PC-9 (cell line): ENCODE measurements at regions not wholly inside any gene's neighbourhood (a gene's known extent, or its start where the extent isn't known, plus 50 kb on each side); places are given as distances from the start of the nearest gene placed in this dataset.

Experiments
- BruUV-seq: library from RNA; stranded (reverse); fragments of 400-500 nt; replicated peaks from 2 replicates; lab custom pipeline; 2021; lab: Mats Ljungman, UMichigan
- CTCF ChIA-PET: fragments of 300-600 bp; sonication (Branson Sonifier 250); formaldehyde crosslinking; loops from one replicate; lab custom pipeline; 2022; ENCODE audit warnings: antibody characterized with exemption; lab: Charles Lee
- POLR2A ChIA-PET: fragments of 300-600 bp; sonication (Branson Sonifier 250); formaldehyde crosslinking; loops from one replicate; lab custom pipeline; 2022; ENCODE audit warnings: antibody characterized with exemption; ENCODE audit not compliant: unreplicated experiment; lab: Charles Lee
- DNase-seq, 2 experiments: peaks; one replicate each; pipeline versions ENCODE4 v3.0.0 to v3.0.0-alpha.2; 2015 to 2022; ENCODE audit warnings: mixed read lengths in 1 of 2
- H2AFZ ChIP-seq: fragments of 200-600 bp; sonication (generic); 2 replicates; pipeline ENCODE4 v1.8.1; 2017; ENCODE audit warnings: antibody characterized with exemption
- H3F3A ChIP-seq: fragments of 200-600 bp; sonication (generic); 2 replicates; pipeline ENCODE4 v1.8.1; 2017; ENCODE audit warnings: antibody characterized with exemption, mild to moderate bottlenecking, low read depth; ENCODE audit not compliant: insufficient read depth
- H3K27ac ChIP-seq: fragments of 200-600 bp; sonication (generic); 2 replicates; pipeline ENCODE4 v1.6.1; 2016; ENCODE audit warnings: mixed run types
- H3K27me3 ChIP-seq: fragments of 200-600 bp; sonication (generic); 2 replicates; pipeline ENCODE4 v1.6.1; 2016; ENCODE audit warnings: low read depth, mixed run types; ENCODE audit not compliant: insufficient read depth
- H3K36me3 ChIP-seq: fragments of 200-600 bp; sonication (generic); 2 replicates; pipeline ENCODE4 v1.6.1; 2016; ENCODE audit warnings: low read depth, mixed run types
- H3K4me1 ChIP-seq: fragments of 200-600 bp; sonication (generic); replicated peaks from 2 replicates; pipeline ENCODE4 v1.6.1; 2016; ENCODE audit warnings: mixed run types; ENCODE audit not compliant: insufficient read depth
- H3K4me2 ChIP-seq: fragments of 200-600 bp; sonication (generic); 2 replicates; pipeline ENCODE4 v1.6.1; 2017; ENCODE audit warnings: mixed run types
- H3K4me3 ChIP-seq: fragments of 200-600 bp; sonication (generic); 2 replicates; pipeline ENCODE4 v1.6.1; 2016; ENCODE audit warnings: mixed run types
- H3K79me2 ChIP-seq: fragments of 200-600 bp; sonication (generic); 2 replicates; pipeline ENCODE4 v1.6.1; 2017; ENCODE audit warnings: low read depth, mixed run types
- H3K9me2 ChIP-seq: fragments of 200-600 bp; sonication (generic); 2 replicates; pipeline ENCODE4 v1.8.1; 2017; ENCODE audit warnings: mild to moderate bottlenecking; ENCODE audit not compliant: insufficient read depth
- H3K9me3 ChIP-seq: fragments of 200-600 bp; sonication (generic); 2 replicates; pipeline ENCODE4 v1.8.1; 2016; ENCODE audit warnings: low read depth; ENCODE audit not compliant: insufficient read depth
- H4K20me1 ChIP-seq: fragments of 200-600 bp; sonication (generic); 2 replicates; pipeline ENCODE4 v1.8.1; 2017; ENCODE audit not compliant: insufficient read depth
- EZH2 ChIP-seq: fragments of 200-600 bp; sonication (generic); IDR thresholded peaks from 2 replicates; pipeline ENCODE4 v1.8.0; 2017; ENCODE audit warnings: antibody characterized with exemption, low read depth
- intact Hi-C: fragments of 100-400 bp; cut with micrococcal nuclease; formaldehyde crosslinking; loops from one replicate; pipeline ENCODE4 v1.10.0; 2022; ENCODE audit not compliant: unreplicated experiment
- TF ChIP-seq, protein P1 (sequence below): fragments of 200-600 bp; sonication (generic); conservative IDR thresholded peaks from 2 replicates; pipeline ENCODE4 v1.6.1; 2017; ENCODE audit warnings: mixed run types, antibody characterized with exemption, mild to moderate bottlenecking, moderate library complexity

DNA sequence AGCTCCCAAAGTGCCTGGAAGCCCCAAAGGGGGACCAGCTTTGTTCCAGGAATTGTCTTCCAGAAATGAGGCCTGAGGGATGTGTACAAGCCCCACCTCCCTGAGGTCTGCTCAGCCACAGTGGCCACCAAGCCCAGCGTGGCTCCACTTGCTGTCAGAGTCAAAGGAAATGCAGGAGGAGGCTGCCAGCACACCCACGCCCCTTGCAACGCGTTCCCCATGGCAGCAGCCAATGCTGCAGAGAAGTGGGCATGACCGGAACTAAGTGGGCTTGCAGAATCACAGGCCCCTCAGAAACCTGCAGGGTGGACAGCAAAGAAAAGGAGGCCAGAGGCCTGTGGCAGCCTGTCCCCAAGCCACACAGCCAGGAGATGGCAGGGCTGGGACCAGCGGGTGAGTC is 320.8 kb downstream of the FOXL1 start:
- no peak overlapping the region for H3K27ac ChIP-seq
- no peaks in the 10 kb centered on the region for H3K4me1 ChIP-seq
- intact Hi-C loops = no loop called here
- no peak overlapping the region for H3K4me2 ChIP-seq
- no peaks in the 10 kb centered on the region for H3K79me2 ChIP-seq
- no peaks in the 10 kb centered on the region for H3F3A ChIP-seq
- no peaks in the 10 kb centered on the region for H3K9me2 ChIP-seq
- TF ChIP-seq, protein P1, sequence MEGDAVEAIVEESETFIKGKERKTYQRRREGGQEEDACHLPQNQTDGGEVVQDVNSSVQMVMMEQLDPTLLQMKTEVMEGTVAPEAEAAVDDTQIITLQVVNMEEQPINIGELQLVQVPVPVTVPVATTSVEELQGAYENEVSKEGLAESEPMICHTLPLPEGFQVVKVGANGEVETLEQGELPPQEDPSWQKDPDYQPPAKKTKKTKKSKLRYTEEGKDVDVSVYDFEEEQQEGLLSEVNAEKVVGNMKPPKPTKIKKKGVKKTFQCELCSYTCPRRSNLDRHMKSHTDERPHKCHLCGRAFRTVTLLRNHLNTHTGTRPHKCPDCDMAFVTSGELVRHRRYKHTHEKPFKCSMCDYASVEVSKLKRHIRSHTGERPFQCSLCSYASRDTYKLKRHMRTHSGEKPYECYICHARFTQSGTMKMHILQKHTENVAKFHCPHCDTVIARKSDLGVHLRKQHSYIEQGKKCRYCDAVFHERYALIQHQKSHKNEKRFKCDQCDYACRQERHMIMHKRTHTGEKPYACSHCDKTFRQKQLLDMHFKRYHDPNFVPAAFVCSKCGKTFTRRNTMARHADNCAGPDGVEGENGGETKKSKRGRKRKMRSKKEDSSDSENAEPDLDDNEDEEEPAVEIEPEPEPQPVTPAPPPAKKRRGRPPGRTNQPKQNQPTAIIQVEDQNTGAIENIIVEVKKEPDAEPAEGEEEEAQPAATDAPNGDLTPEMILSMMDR = no peak
- no peak for TF ChIP-seq EZH2
- POLR2A ChIA-PET = no interaction called here
- BruUV-seq = no TSS peak
- H3K9me3 ChIP-seq = no peaks in the 10 kb centered on the region
- H3K36me3 ChIP-seq = no peaks in the 10 kb centered on the region
- no peak for DNase-seq
- no peaks in the 10 kb centered on the region for H4K20me1 ChIP-seq
- no peak overlapping the region for H2AFZ ChIP-seq
- peaks cover 100% of the 10 kb centered on the region for H3K27me3 ChIP-seq
- CTCF ChIA-PET = no interaction called here
- H3K4me3 ChIP-seq = no peak overlapping the region

DNA sequence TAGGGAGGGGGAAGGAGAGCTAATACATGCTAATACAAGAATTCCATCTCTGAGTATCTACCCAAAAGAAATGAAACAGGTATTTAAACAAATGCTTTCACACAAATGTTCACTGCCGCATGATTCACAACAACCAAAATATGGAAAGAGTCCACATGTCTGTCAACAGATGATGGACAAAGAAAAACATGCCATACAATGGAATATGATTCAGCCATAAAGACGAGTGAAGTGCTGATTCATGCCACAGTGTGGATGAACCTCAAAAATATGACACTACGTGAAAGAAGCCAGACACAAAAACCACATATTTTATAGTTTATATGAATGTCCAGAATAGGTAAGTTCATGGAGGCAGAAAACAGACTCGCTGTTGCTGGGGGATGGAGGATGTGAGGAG is 321.4 kb downstream of the FOXL1 start:
- no peaks in the 10 kb centered on the region for H3K36me3 ChIP-seq

GRCh38 chr16:86901483-86901882 is 323.1 kb downstream of the FOXL1 start:
- Histone ChIP-seq H3K4me3 (no peak overlapping the region), H2AFZ (no peak overlapping the region), H3K27ac (no peak overlapping the region), H3K9me3 (no peaks in the 10 kb centered on the region), H3K4me2 (no peak overlapping the region), H3K79me2 (no peaks in the 10 kb centered on the region), H3K9me2 (no peaks in the 10 kb centered on the region), H3K36me3 (no peaks in the 10 kb centered on the region), H3F3A (no peaks in the 10 kb centered on the region), H3K4me1 (no peaks in the 10 kb centered on the region), H4K20me1 (no peaks in the 10 kb centered on the region), H3K27me3 (peaks cover 100% of the 10 kb centered on the region)
- BruUV-seq = no TSS peak
- intact Hi-C loops = no loop called here
- ChIA-PET POLR2A (no interaction called here), CTCF (no interaction called here)
- no peak for DNase-seq
- no peak for TF ChIP-seq EZH2
- TF ChIP-seq, protein P1 = no peak

More for the DNA sequence above, 321.4 kb downstream of the FOXL1 start:
- POLR2A ChIA-PET = no interaction called here
- intact Hi-C loops = no loop called here
- H3K4me2 ChIP-seq = no peak overlapping the region
- no peak for TF ChIP-seq EZH2
- TF ChIP-seq, protein P1 = no peak
- no peaks in the 10 kb centered on the region for H3K9me3 ChIP-seq
- H3F3A ChIP-seq = no peaks in the 10 kb centered on the region
- H3K4me3 ChIP-seq = no peak overlapping the region
- CTCF ChIA-PET = no interaction called here
- H3K27me3 ChIP-seq = peaks cover 100% of the 10 kb centered on the region
- H3K9me2 ChIP-seq = no peaks in the 10 kb centered on the region
- no TSS peak for BruUV-seq
- H2AFZ ChIP-seq = no peak overlapping the region
- H4K20me1 ChIP-seq = no peaks in the 10 kb centered on the region
- H3K79me2 ChIP-seq = no peaks in the 10 kb centered on the region
- DNase-seq = no peak
- no peaks in the 10 kb centered on the region for H3K4me1 ChIP-seq
- no peak overlapping the region for H3K27ac ChIP-seq
